ENCODE measurements at regions not wholly inside any gene's neighbourhood (a gene's known extent, or its start where the extent isn't known, plus 50 kb on each side); places are given as distances from the start of the nearest gene placed in this dataset.

DNA sequence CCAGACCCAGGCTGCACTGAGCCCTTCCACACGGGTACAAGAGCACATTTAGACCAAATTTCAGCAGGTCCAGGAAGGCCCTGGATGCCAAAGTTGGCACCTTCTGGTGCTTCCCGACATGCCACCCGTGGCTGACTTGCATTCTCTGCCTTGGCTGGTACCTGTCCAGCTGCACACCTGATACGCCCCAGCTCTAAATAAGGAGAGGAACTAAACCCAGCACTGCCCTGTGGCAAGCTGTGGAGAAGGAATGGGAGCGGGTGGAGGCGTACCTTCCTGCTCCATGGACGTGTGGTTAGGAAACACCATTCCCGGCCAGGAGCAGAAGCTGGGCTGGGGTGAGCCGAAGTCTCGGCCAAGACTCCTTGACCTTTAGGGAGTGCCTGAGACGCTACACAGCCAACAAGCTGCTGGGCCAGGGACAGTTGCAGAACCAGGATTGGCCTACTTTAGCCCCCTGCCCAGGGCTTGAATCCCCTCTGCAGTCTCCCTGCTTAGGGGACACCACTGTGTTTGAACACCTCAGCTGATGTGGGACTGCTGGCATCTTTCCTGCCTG, 86.5 kb upstream of the TAF1B start:
- DNase-seq (ENCODE audit: low spot score), result no peak

DNA sequence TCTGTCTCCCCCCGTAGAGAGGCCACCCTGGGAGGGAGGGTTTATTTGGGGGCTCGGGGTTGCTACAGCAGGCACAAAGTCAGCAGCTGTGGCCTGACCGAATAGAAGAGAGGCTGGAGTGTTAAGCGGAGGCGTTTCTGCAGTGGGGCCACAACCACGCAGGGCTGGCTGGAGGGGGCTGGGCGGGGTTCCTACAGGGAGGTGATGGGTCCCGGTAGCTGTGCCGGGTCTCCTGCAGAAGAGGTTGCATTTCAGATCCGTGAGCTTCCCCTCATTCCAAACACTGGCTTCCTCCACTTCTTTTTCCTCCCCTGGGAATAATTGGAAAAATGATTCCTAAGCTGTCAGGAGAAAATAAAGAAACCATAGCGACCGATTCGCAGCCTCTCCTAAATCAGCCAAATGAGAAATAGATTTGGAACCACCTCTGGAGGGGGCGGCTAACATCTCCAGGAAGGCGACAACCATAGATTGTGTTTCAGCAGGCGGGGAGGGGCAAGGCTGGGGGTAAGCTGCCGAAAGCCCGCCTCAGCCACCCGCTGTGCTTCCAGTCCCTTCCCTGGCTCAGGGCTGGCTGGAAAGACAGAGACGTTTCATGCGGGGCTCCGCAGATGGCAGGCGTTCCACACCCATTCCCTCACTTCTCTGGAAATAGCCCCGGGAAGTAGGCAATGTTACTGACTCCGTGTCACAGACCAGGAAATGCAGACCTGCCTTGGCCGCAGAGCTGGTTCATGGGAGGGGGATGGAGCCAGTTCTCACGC, 85.6 kb upstream of the TAF1B start:
- DNase-seq (ENCODE audit: low spot score), result no peak

DNA sequence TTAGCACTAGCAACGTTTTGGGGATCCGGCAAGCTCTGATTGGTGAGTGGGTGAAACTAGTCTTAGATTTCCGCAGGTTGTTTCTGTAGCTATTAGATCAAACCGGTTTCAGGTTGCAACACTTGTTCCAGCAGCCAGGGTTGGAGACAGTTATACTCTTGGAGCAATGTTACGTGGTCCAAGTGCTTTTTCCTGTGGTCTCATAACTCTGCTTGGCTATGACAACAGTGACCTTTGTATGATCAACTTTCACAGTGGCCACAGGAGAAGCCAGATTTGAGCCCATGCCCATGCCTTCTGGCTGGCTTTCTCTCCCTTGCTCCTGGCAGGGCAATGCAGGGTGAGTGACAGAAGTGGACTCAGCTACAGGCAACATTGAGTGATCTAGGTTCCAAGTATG, 84.5 kb upstream of the TAF1B start:
- DNase-seq (ENCODE audit: low spot score), result no peak

GRCh38 chr2:9760069-9760901, 83.0 kb upstream of the TAF1B start:
- no peak for DNase-seq (ENCODE audit: low spot score)

DNA sequence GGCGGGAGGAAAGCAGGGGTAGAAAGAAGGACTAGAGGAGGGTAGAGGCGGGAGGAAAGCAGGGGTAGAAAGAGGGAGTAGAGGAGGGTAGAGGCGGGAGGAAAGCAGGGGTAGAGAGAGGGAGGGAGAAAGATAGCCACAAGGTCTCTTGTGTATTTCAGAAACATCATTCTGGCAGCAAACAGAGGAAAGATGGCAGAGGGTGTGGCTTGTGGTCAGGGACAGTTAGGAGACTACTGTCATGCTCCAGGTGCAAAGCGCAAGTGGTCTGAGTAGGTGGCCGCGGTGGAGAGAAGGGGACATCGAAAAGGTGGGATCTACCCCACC, 82.4 kb upstream of the TAF1B start:
- no peak for DNase-seq (ENCODE audit: low spot score)

DNA sequence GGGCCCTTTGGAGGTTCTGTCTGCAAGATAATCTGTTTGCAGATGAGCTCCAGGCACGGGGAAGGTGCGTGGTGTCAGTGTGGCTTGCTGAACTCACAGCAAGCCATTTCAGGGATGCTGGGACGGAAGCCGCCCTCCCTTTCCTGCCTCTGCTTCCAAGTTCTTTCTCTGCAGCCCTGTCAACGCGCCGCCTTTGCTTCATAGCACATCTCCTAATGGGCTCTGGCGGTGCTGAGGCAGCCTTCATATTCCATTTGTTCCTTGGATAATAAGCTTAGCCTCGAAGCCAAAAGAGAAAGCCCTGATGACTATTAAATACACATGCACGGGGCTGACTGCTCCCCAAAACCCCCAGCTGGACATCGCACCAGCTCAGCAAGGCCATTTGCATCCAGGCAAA, 81.7 kb upstream of the TAF1B start:
- DNase-seq (ENCODE audit: low spot score), result no peak

DNA sequence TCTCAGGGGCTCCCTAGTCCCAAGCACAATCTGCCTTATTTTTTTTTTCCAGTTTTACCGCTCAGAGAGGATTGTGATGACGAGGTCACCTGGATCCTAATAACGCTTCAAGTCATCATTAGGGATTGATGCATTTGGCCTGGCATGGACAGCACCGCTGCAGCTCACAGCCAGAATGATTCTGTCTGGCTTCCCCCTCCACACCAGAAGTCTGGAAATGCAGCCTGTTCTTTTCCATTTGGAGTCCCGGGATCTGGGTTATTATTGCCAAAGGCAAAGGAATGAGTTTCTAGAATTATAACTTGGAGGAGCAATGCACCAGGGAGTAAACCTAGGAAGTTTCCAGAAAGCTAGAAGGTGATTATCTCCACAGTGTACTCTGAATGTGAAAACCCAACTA, 81.1 kb upstream of the TAF1B start:
- no peak for DNase-seq (ENCODE audit: low spot score)

- no peak for DNase-seq (ENCODE audit: low spot score)
These were observed 80.3 kb upstream of the TAF1B start for GRCh38 chr2:9762941-9763340.

DNA sequence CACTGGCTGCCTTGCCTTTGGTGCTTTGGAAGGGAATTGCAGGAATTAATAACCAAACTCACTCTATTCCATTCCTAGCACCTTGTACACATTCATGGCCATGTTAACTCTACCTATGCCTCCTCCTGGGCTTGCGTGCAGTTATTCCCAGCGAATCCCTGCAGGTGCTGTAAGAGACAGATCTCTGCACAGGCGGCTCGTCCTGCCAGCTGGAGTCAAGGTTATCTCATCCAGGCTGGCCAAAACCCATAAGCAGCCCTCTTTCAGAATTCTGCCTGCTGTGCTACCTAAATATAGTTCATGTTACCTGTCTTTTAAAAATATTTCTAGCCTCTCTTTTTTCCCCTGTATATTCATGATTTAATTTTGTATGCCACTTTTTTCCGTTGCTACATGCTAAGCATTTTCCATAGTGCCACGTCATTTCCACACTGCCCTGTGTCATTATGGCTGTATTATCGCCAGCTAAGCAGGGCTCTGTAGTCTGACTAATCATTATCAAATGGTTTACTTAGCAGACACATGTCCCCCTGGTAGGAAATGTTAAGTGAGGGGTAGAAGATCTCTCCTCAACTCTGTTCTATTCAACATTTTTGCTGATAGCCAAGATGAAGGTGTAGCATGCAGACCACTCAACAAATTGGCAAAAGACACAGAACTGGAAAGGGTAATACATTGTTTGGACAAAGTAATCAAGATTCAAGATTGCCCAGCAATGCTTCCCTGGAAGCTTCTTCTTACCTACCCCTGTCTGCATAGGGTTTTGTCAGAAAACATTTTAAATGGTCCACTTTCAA, 79.7 kb upstream of the TAF1B start:
- no peak for DNase-seq (ENCODE audit: low spot score)

- no peak for DNase-seq (ENCODE audit: low spot score)
These were observed 79.0 kb upstream of the TAF1B start for GRCh38 chr2:9764153-9764778.

GRCh38 chr2:9765611-9766531, 77.4 kb upstream of the TAF1B start:
- no peak for DNase-seq (ENCODE audit: low spot score)

DNA sequence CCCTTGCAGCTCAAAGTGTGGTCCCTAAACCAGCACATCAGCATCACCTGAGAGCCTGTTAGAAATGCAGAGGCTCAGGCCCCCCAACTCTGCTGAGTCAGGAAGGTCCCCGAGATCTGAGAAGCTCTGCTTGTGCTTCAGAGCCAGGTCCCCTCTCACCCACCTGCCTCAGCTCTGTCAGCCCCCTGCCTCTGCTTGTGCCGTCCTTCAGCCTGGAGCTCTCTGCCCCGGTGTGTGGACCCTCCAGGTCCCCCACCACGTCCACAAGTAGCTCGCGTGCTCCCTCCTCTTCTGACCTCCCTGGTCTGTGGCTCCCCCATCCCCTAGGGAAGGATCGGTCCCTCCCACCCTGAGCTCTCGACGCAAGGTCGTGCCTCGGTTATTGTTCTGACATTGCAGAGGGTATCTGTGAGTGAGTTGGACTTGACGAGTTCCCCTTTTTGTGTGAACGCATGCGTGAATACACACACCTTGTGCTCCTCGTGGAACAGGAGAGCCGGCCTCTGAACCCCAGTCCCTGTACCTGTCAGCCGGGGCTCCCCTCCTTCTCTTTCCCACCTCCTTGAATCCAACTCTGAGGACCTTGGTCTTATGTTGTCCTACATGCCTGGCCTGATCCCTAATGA, 75.5 kb upstream of the TAF1B start:
- DNase-seq (ENCODE audit: low spot score), result no peak

GRCh38 chr2:9768388-9768787, 74.9 kb upstream of the TAF1B start:
- DNase-seq (ENCODE audit: low spot score), result peak; percentile 46

GRCh38 chr2:9769171-9770005, 73.9 kb upstream of the TAF1B start:
- no peak for DNase-seq (ENCODE audit: low spot score)

- DNase-seq (ENCODE audit: low spot score), result no peak
These were observed 73.3 kb upstream of the TAF1B start for GRCh38 chr2:9770006-9770307.

DNA sequence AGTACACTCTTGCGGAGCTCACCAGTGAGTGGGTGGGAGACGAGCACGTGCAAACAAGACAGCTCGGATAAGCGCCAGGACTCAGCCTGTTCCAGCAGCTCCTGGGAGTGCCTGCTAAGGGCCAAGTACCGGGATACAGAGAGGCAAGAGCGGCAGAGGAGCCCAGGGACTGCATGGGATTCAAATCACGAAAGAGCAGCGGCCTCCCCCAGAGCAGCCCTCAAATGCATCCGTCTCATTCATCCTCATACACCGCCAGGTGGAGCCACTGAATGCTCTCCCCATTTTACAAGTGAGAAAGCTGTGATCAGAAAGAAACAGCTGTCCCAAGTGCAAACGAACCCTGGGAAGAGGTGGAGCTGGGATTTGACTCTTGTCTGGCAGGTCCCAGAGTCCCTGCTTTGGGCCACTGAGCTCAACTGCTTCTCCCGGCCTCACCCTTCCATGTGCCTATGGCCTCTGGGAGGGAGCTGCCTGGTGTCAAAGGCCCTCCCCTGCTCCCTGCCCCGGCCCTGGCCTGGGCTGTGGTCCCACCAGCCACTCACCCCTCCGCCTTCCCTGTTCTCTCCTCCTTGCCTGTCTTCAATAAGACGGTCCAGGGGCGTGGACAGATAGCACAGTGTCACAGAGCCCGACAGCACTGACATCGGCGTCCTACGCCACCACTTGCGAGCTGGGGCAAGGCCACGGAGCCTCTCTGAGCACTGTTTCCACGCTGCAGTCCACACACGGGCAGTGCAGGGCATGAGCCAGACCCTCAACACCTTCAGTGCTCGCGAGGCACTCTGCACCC, 72.8 kb upstream of the TAF1B start:
- DNase-seq (ENCODE audit: low spot score), result peak; percentile 77

DNA sequence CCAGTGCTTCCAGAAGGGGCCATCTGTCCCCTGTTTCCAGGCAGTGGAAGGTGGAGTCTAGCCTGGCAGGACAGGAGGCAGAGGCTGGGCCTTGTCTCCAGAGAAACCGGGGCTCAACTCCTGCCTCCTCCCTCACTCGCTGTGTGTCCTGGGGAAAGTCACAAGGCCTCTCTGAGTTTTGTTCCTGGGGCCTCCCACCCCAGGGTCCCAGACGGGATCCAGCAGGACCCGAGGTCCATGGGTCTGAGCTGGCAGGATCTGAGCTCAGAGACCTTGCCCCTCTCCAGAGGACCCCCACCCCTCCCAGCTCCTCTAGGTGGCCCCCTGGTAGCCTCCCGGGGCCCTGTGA, 72.2 kb upstream of the TAF1B start:
- no peak for DNase-seq (ENCODE audit: low spot score)

DNA sequence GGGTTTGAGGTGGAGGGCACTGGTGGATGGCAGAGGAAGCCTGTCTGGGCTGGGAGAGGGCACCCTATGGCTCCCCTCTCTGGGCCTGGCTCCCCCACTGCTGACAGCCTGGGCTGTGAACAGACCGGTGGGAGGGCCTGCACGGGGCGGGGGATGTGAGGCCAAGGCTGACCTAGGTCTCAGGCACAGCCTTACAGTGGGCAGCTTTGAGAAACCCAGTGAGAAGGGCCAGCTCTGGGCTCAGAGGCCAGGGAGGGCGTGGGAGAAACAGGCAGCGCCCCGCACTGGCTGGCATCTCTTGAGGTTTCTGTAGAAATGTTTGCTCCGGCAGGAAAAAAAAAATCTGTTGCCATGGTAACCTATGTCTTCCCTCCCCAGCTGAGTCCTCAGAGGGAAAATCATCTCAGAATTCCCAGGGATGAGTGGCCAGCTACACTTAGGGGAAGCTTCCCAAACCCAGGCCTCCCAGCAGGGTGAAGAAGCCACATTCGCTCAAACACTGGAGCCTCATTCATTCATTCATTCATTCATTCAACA, 71.7 kb upstream of the TAF1B start:
- no peak for DNase-seq (ENCODE audit: low spot score)
